ENCODE measurements at regions not wholly inside any gene's neighbourhood (a gene's known extent, or its start where the extent isn't known, plus 50 kb on each side); places are given as distances from the start of the nearest gene placed in this dataset.

GRCh38 chr6:56745971-56746370 lies 103.3 kb upstream of the DST start:
- H3K4me3 Mint-ChIP-seq = no peak overlapping the region
- peaks cover 4% of the 10 kb centered on the region for H3K4me1 Mint-ChIP-seq
- intact Hi-C loops (cut with micrococcal nuclease) = no loop called here
- H3K27me3 Mint-ChIP-seq = peaks cover 5% of the 10 kb centered on the region
- TF ChIP-seq CTCF (IDR thresholded peaks at IDR 0.05) = no peak
- CTCF ChIA-PET = no interaction called here
- ATAC-seq (ENCODE audit: low read depth) (no peak), DNase-seq (no peak)
- POLR2A ChIA-PET = no interaction called here
- no peaks in the 10 kb centered on the region for H3K9me3 Mint-ChIP-seq
- H3K27ac Mint-ChIP-seq = no peak overlapping the region
- no peaks in the 10 kb centered on the region for H3K36me3 Mint-ChIP-seq (ENCODE audit: low read depth)

GRCh38 chr6:56745081-56745480 lies 102.4 kb upstream of the DST start:
- POLR2A ChIA-PET = no interaction called here
- Mint-ChIP-seq H3K9me3 (no peaks in the 10 kb centered on the region), H3K27ac (no peak overlapping the region), H3K4me1 (peaks cover 4% of the 10 kb centered on the region), H3K36me3 (ENCODE audit: low read depth) (no peaks in the 10 kb centered on the region), H3K4me3 (no peak overlapping the region), H3K27me3 (peaks cover 5% of the 10 kb centered on the region)
- intact Hi-C loops (cut with micrococcal nuclease) = no loop called here
- CTCF ChIA-PET = no interaction called here
- TF ChIP-seq CTCF (IDR thresholded peaks at IDR 0.05) = no peak
- no peak for DNase-seq
- no peak for ATAC-seq (ENCODE audit: low read depth)

GRCh38 chr6:56744528-56744927 lies 101.8 kb upstream of the DST start:
- no peak for DNase-seq
- POLR2A ChIA-PET = no interaction called here
- no peak overlapping the region for H3K27ac Mint-ChIP-seq
- peaks cover 5% of the 10 kb centered on the region for H3K27me3 Mint-ChIP-seq
- H3K9me3 Mint-ChIP-seq = no peaks in the 10 kb centered on the region
- H3K36me3 Mint-ChIP-seq (ENCODE audit: low read depth) = no peaks in the 10 kb centered on the region
- no peak overlapping the region for H3K4me3 Mint-ChIP-seq
- TF ChIP-seq CTCF (IDR thresholded peaks at IDR 0.05) = no peak
- peaks cover 4% of the 10 kb centered on the region for H3K4me1 Mint-ChIP-seq
- ATAC-seq (ENCODE audit: low read depth) = no peak
- CTCF ChIA-PET = no interaction called here
- intact Hi-C loops (cut with micrococcal nuclease) = no loop called here

- CTCF ChIA-PET = no interaction called here
These were observed 99.6 kb upstream of the DST start for GRCh38 chr6:56742122-56742791.

GRCh38 chr6:56741472-56741871 lies 98.8 kb upstream of the DST start:
- no peak for ATAC-seq (ENCODE audit: low read depth)
- Mint-ChIP-seq H3K27ac (no peak overlapping the region), H3K4me1 (peaks cover 4% of the 10 kb centered on the region)

More at GRCh38 chr6:56742122-56742791, 99.6 kb upstream of the DST start:
- ATAC-seq (ENCODE audit: low read depth) (no peak), DNase-seq (no peak)
- no peaks in the 10 kb centered on the region for H3K36me3 Mint-ChIP-seq (ENCODE audit: low read depth)
- POLR2A ChIA-PET = no interaction called here
- H3K27me3 Mint-ChIP-seq = peaks cover 5% of the 10 kb centered on the region
- no peak for TF ChIP-seq CTCF (IDR thresholded peaks at IDR 0.05)
- no peak overlapping the region for H3K27ac Mint-ChIP-seq
- no peaks in the 10 kb centered on the region for H3K9me3 Mint-ChIP-seq
- peaks cover 4% of the 10 kb centered on the region for H3K4me1 Mint-ChIP-seq
- no peak overlapping the region for H3K4me3 Mint-ChIP-seq
- intact Hi-C loops (cut with micrococcal nuclease) = no loop called here

More at GRCh38 chr6:56741472-56741871, 98.8 kb upstream of the DST start:
- ChIA-PET POLR2A (no interaction called here), CTCF (no interaction called here)
- no peak for DNase-seq
- H3K36me3 Mint-ChIP-seq (ENCODE audit: low read depth) = no peaks in the 10 kb centered on the region
- intact Hi-C loops (cut with micrococcal nuclease) = no loop called here
- H3K4me3 Mint-ChIP-seq = no peak overlapping the region
- no peak for TF ChIP-seq CTCF (IDR thresholded peaks at IDR 0.05)
- peaks cover 3% of the 10 kb centered on the region for H3K27me3 Mint-ChIP-seq
- H3K9me3 Mint-ChIP-seq = no peaks in the 10 kb centered on the region
